GM12892 (cell line): ENCODE measurements at regions not wholly inside any gene's neighbourhood (a gene's known extent, or its start where the extent isn't known, plus 50 kb on each side); places are given as distances from the start of the nearest gene placed in this dataset.

Experiments
- POLR2A ChIP-seq: IDR thresholded peaks from 2 replicates; pipeline ENCODE4 v1.6.1; 2011; ENCODE audit warnings: low read depth, low read length, control low read depth
- POLR2AphosphoS5 ChIP-seq: IDR thresholded peaks from 2 replicates; pipeline ENCODE4 v1.6.1; 2011; ENCODE audit warnings: low read depth, low read length, control low read depth
- TAF1 ChIP-seq: IDR thresholded peaks from 2 replicates; pipeline ENCODE4 v1.6.1; 2011; ENCODE audit warnings: low read depth, mild to moderate bottlenecking, control low read depth, low read length, borderline replicate concordance

- TF ChIP-seq POLR2A: no peak
- no peak for TF ChIP-seq TAF1
- TF ChIP-seq POLR2AphosphoS5: no peak
Measured at GRCh38 chr7:47181746-47182361, 400.1 kb downstream of the TNS3 start.
